ENCODE measurements at regions not wholly inside any gene's neighbourhood (a gene's known extent, or its start where the extent isn't known, plus 50 kb on each side); places are given as distances from the start of the nearest gene placed in this dataset.

DNA sequence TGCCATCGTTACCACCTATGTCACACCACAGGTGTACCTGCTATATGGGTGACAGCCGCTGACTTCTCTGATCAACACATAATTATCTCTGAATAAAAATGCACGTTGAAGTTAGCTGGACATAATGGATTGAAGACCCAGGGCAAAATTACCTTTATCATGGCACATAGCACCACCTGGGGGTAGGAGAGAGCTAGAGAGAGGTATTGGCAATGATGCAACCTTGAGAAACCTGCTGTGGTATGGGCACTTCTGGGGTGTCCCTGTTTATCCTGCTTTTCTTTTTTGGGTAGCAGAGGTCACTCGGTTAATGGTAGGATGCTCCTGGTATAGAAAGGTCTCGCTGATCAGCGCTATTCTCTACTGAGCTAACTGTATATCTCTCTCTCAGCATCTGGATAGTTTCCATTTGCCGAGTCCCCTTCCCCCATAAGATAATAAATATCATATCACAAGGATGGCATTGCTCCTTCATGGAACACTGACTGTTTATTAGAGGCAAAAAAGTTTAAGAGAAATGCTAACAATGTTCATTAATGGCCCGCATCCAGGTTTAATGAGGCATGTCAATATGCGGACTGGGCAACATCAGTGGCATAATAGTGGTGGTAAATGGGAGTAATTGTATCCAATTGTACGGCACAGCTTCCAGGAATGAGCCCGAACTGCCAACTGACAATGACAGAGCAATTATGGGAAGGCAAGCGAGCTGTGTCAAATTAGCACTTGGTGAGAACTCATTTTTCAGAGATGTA, 323.1 kb downstream of the TFEC start:
- DNase-seq, result no peak

DNA sequence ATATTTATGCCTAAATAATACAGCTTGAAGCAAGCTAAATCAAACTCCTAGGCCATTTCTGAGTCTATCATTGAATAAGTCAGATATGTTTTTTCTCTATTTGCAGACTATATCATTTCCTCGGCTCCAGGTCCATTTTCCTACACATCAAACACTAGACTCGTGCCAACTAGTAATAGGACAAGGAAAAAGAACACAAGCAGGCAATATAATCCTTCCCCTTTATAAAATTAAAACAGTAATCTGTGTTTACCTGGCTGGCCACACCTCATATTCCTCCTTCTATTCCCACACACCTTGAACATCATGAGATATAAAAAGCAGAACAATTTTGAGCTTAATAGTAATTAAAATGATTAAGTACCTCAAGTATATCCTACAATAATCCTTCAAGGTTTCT, 325.7 kb downstream of the TFEC start:
- DNase-seq, result no peak

DNA sequence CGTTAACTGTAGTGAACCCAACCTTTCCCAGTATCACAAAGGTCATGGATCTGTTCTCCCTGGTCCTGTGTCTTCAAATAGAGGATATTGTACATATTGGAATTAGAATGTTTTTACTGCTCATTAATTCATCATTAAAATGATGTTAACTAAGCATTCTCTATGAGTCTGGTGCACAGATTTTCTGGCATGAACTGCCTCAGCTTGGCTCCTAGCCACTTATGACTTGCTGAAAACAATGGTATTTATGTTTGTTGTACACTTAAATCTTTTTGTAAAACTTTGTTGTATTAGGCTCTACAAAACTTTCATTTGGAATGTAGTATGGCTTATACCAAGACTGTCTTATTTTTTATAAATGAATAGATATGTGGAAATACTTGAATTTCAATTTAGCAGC, 329.4 kb downstream of the TFEC start:
- no peak for DNase-seq

DNA sequence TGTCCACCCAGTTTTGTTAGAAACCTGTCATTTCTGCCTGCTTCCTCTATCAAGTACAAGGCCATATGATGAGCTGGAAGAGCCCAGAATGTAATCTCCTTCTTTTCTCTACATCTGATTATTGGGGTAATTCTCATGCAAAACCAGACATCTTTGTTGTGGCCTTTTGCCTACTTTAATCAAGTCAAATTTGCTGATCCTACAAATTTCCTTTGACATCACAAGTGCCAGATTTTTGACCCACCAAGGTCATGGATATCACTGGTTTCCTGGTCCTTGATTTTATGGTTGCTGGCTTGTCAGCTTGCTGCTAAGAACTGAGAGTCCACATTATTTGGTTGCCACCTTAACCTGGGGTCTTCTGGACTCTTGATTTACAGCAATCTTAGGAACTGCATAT, 336.1 kb downstream of the TFEC start:
- no peak for DNase-seq

DNA sequence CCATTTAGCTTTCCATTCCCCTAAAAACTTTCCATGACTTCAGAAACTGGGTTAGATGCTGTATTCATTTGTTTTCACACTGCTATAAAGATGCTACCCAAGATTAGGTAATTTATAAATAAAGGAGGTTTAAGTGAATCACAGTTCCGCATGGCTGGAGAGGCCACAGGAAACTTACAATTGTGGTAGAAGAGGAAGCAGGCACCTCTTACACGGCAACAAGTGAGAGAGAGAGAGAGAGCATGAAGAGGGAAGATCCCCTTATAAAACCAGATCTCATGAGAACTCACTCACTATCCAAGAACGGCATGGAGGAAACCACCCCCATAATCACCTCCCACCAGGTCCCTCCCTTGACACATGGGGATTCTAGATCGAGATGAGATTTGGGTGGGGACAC, 336.8 kb downstream of the TFEC start:
- DNase-seq, result no peak

DNA sequence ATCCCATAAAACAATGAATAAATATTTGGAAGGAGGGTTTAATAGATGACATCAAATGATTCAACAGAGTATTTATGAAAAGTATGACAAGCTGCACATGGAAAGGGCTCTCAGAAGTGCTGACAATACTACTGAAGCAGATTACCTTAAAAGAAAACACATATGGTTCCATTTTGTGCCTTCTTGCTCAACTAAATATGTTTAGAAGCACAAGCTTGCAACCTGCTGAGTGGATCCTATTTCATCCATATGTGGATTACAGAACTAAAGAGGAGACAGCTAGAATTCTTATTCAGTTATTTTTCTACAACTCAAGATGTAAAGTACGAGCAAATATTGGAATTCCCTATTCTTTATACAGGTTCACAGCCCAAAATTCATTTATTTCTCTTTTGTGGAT, 340.6 kb downstream of the TFEC start:
- DNase-seq, result no peak

DNA sequence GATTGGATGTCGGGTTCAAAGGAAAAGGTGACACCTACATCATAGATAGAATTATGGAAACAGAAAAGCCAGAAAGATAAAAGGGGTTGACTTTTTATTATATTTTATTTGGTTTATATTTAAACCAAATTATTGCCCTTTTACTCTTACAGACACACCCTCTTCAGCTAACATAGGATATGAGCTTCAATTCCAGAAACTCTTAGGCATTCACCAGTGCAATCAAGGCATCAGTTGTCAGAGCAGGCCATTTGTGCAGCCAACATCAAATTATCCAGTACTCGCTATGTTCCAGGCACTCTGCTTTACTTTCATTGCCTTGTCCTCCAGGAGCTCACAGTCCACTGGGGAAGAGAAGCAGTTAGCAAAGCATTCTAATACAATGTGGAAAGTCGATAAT, 347.5 kb downstream of the TFEC start:
- no peak for DNase-seq

DNA sequence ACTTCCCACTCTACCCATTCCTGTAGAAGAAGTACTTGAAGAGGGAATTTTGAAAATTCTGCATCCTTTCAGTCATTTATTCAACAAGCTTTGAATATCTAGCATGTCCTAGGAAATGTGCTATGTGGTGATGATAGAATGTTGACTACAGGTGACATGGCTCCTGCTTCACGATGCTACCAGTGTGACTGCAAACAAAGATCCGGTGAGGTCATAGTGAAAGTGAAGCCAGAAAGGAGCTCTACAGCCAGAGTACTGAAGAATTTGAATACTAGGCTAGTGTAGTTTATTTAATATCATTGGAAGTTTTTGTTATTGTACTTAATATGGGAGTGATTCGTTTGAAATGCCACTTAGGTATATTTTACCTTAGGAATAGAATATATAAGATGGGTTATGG, 348.1 kb downstream of the TFEC start:
- no peak for DNase-seq

DNA sequence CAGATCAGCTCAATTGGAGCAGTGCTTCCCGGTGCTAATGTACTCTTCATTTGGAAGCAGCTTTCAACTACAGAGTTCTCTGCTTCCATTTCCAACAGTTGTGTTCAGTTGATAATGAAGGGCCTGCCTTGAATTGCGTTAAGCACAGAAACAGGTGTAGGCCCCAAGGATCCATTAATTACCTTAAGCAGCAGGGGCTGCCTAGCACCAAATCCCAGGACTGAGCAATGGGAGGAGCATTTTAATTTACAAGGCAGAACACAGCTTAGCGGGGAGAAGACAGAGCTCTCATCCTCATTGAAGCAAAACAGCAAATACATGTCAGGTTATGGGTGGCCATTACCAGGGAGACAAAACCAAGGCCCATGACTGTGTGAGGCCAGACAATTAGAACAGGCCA, 349.6 kb downstream of the TFEC start:
- DNase-seq, result no peak

DNA sequence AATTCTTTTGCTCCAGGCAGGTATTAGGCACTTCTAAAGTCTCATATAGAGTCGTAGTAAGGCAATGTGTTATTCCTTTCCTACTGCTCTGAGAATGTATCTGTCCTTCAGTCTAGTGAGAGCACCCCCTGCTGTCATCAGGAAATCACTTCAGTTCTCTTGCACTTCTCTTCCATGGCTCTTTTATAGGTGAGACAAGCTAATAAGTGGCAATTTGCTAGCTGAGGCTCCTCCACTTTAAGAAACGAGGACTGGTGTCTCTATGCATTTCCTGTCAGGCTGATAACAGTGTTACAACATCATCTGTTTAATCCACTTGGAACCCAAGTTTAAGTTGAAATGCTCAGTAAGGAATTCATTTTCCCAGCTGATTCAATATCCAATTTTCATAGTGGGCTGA, 350.6 kb downstream of the TFEC start:
- DNase-seq, result no peak

DNA sequence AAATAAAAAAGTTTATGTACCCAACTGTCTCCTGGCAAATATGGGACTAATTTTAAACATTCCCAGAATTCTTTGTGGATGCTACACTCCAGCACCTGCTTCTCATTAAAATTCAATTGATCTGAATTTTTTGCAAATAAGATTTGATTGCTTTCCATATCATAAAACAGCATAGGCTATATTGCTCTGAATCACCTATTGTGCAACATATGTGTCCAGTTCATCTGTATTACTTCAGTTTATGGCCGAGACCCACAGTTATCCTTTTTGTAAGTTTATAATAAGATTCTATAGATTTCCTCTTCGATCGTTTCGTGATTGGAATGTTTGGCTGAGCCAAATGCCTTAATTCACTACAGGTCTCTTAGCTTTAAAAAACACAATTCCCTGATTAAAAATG, 351.1 kb downstream of the TFEC start:
- DNase-seq, result no peak

DNA sequence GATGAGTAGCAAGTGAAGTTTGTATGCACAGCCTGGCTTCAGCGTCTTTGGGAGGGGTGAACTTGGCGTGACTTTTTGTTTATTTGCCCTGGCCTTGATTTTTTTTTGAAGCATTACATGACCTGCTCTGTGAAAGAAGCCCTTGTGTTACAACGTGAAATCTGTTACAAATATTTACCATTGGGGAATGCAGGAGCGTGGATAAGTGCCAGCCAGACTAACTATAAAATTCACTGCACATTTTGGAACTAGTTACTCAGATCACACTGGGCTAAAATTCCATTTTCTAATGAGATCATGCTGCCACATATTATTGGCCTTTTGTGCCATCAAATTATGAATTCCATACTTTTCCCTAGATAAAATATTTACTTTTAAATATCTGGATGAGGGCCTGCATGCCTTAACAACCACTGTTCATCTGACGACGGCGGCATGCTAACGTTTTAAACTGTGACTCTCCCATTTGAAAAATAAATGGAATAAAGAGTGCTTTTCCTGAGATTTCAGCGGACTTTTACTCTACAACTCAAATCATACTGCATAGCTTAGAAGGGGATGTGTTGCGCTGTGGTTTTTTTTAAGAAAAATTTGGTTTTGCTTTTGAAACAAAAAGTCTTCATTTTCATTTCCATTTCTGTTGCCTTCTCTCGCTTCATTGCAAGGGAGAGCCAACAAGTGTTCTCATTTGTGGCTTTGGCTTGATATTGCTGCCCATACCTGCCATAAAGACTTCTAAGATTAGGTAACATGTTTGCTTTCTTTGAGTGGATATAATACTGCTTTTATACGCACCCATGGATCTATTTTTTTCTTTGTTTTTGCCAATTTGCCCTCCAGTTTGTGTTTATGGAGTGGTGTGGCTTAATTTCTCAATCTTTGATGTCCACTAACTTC, 352.2 kb downstream of the TFEC start:
- peak; percentile 57 for DNase-seq

DNA sequence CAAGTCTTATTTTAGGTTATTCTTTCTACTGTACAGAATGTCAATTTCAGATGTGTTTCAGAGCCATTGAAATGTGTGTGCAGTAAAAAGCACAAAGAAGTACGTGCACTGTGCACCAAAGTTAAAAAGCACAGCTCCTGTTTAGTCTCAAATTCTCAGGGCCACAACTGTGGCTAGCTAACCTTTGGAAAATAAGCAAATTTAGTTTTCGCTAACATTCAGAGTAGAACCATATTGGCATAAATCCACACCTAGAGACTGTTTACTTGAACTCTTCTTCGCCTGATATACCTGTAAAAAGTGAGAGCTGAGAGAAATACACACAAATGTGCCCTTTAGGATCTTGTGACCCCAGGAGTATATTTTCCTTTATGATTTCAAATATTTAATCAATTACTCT, 353.9 kb downstream of the TFEC start:
- DNase-seq, result no peak

DNA sequence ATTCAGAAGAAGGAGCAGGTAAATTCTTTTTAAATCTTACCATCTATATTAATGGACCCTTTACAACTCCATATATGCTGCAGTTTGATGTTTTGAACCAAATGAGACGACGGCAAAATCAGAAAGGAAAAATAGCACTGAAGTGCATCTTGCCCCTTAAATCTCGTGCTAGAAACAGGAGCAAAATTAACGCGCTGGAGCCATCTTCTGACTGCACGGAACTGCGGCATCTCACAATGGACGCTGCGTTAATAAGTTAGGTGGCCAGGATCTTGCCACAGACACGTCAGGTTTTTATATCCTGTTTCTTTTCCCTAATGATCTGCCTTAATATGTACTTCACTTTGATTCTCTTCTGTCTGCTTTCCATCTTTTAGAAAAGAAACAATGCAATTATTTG, 354.5 kb downstream of the TFEC start:
- no peak for DNase-seq

DNA sequence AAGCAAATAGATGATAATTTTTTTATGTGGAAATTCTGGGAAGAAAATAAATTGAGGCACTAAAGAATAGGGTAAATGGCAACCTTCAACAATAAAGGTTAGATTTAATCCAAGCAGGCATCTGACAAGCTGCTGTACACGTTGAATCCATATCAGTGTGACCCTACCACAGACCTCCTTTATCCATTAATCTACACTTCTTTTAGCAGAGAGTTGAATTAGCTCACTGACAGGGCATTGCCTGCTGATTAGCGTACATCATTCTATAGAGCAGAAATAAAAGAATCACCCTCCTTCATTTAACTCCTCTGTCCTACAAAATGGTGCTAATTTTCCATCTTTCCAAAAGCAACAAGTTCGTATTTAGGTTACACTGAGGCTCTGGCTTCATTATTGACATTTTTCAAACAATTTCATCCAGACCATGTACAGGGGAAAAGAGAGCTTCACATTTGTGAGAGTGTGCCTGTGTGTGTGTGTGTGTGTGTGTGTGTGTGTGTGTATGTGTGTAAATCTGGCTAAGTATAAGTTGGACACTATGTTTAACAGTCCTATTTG, 356.0 kb downstream of the TFEC start:
- DNase-seq, result no peak

DNA sequence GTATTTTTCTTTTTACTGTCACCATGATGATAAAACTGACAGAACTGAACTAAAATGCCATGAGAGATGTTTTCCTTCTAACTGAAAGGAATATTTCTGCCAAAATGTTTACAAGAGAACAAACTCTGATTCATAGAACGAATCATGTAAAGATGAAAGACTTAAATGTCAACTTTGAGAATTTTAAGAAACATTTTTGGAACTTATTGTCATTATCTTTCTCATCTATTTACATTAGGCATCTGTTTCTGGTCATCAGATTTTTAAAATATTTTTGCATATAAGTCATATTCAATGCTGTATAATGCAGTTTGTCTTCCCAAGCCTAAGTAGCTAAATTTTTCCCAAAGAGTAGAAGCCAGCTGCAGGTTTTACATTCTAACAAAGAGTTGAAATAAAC, 358.5 kb downstream of the TFEC start:
- peak; percentile 14 for DNase-seq

DNA sequence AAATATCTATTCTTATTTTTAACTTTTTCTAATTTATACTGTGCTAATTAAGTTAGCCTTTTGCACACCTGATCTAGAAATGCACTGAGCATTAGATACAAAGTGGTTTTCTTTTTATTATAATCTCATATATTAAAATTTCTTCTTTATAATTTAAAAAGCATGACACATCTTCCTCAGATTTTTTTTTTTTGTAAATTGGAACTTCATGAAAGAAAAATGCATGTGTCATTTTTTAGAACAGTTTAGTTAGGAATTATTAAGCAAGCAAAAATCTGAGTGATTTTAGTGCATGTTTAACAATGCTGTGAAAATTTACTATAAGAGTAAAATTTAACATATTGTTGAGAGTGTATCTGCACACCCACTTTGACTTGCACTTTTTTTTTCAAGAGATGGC, 367.9 kb downstream of the TFEC start:
- no peak for DNase-seq

DNA sequence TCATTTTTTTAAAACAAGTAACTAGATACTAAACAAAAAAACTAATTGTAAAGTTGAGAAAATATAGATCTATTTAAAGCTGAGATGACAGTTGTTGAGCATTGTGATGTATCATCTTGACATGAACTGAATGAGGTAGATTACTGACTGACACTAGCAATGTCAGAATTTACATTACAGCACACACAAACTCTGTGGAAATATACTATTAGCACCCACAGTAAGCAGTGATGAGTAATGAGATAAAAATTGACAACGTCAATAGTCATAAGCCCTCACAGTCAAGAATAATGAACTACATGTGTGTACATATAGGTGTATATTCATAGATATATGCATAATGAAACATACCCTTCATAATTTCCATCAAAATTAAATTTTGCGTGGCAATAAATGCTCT, 368.4 kb downstream of the TFEC start:
- no peak for DNase-seq

DNA sequence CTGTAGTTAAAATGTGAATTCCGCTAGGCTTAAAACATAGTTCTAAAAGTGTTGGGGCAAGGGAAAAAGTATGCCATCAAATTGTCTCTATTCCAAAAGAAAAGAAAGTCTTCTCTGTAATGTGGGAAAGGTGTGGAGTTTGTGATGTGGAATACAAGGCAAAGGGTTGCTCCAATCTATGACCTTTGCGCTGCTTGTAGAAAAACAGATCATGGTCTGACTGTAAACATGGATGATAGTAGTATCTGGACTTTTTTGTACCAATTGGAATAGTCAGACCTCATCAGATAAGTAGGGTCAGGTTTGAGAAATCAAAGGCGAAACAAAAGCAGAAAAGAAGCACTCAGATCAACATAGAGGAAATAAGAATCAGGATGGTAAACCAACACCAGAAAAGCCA, 372.3 kb downstream of the TFEC start:
- DNase-seq, result no peak

DNA sequence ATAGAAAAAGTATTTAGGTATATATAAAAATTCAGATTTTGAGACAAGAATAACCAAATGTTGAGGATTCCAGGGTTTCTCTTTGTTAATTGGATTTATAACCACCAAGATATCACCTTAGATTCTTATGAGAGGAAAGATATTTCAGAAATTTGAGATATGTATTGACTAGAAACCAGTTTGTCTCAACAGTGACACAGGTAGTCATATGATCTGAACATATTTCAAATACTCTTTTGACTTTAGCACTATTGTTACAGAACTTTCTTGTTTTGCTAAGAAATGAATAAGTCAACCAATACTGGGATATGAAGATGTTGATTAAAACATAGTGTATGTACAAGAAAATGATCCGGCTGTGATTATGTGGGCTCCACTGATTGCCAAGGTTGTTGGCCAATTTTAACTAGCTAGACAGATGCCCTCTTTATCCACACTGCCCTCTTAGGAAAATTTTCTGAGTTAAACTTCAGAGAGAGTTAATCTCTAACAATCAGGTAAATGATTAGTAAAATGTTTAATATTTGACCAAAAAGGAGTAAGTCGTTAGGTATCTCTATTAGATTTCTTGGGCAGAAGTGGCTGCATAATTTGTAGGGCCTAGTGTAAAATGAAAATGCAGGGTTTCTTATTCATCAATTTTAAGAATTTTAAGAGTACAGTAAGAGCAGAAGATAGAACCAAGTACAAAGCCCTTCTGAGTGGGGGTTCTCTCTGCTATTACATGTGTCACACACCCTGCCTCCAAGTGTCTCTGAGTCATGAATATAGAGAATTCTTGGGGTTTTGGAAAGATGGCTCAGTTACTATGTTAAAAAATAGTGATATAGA, 376.0 kb downstream of the TFEC start:
- DNase-seq, result no peak

DNA sequence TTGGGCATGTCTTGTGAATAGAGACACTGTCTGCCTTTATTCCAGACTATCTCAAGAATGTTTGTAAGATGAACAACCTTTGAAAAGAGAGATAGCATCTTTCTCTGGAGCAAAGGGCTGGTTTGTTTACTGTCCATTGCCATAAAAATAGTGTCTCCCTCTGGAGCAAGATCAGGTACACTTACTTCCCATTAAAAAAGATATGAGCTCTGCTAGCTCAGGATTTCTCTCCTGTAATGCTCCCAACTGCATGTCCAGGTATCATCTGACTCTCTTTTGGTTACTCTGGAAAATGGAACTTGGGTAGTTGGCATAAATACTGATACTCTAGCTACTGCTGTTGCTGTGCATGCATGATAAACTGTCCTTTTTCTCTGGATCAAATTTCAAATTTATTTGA, 381.1 kb downstream of the TFEC start:
- no peak for DNase-seq

DNA sequence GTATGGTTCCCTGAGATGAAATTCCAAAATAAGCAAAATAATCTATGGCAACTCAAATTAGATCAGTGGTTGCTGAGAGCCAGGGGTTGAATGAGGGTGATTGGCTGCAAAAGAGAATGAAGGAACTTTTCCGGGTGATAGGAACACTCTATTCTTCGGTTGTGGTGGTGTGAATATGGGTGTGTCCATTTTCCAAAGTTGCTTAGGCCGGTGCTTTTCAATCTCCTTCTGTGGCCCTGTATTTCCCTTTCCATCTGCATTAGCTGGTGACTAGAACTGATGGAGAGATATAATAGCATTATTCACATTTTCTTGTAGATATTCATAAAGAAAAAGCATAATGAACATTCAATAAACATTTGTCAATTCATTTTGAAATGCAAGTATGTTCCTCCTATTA, 382.9 kb downstream of the TFEC start:
- DNase-seq, result no peak

DNA sequence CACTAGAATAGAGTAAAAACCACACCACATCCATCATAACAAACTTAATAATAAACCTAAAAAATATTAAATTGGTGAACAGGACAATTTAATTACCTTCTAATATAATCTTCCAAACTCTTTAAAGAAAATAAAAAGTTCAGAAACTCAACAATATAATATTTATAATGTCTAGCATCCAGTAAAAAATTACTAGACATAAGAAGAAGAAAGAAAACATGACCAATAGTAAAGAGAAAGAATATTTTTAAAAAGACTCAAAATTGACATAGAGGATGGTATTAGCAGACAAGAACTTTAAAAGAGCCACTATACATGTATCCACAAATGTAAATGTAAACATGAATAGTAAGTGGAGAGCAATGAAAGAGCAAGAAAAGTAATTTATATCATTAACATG, 388.4 kb downstream of the TFEC start:
- no peak for DNase-seq

Measured in amniotic stem cell (primary cell).